Stimulated activated memory B cell treated with anti-CD40 and anti-IgM and Interleukin-4, amounts not matched to agents 10 μg/mL and 1 μg/mL and 100 μg/mL, for 72 hours (primary cell): ENCODE measurements at regions not wholly inside any gene's neighbourhood (a gene's known extent, or its start where the extent isn't known, plus 50 kb on each side); places are given as distances from the start of the nearest gene placed in this dataset.

ENCODE experiments used
- ATAC-seq: fragments of 150-1000 bp; cut with Tn5 transposase; 2 replicates; pipeline ENCODE4 v1.10.0; 2021
- H3K27ac Mint-ChIP-seq: one replicate; pipeline ENCODE4 v1.8.0; 2022; ENCODE audit warnings: mild to moderate bottlenecking, mixed read lengths
- H3K27me3 Mint-ChIP-seq: one replicate; pipeline ENCODE4 v1.8.0; 2022; ENCODE audit warnings: mixed read lengths
- H3K36me3 Mint-ChIP-seq: one replicate; pipeline ENCODE4 v1.8.0; 2022; ENCODE audit warnings: mixed read lengths
- H3K4me1 Mint-ChIP-seq: one replicate; pipeline ENCODE4 v1.8.0; 2022; ENCODE audit warnings: mixed read lengths
- H3K4me3 Mint-ChIP-seq: one replicate; pipeline ENCODE4 v1.8.0; 2022; ENCODE audit warnings: mild to moderate bottlenecking, moderate library complexity, mixed read lengths
- H3K9me3 Mint-ChIP-seq: one replicate; pipeline ENCODE4 v1.8.0; 2022; ENCODE audit warnings: mixed read lengths

DNA sequence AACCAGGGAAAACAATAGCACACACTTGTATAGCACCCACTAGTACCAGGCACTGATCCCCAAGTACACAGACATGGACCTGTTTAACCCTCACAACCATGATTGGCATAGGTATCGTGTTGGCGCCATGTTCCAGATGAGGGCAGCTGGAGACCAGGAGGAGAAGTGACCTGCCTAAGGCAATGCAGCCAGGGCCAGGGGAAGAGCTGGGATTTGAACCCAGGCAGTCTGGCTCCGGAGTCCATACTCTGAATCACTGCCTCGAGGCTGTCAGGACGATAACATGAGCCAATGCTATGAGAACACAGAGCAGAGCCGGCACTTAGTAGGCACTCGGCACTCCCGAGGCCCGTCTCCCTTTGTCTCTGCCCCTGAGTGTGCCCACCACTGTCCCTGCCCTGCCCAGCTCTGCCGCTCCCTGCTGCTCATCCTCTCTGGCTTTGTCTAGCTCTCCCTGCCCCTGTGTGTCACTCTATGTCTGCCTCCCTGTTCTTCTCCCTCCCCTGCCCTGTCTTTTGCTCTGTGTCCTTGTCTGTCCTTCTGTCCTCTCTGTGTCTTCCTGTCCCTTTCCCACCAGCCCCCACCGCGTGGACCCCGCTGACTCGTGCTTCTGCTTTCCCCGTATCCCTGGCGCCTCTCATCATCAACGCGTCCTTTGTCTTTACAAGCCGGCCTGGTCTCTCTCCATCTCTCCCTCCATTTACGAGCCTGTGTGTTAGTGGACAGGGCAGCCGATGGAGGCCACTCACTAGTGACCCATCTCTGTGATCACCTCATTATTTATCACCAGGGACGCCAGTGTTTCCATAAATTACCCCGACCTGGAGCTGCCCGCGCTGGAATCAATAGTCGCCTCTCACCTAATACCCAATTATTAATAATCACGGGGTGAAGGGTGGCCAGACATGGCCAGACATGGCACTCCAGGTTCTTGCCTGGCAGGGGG, 99.4 kb upstream of the MVB12B start:
- H3K27me3 Mint-ChIP-seq = peaks cover 76% of the 10 kb centered on the region
- peaks cover 6% of the 10 kb centered on the region for H3K4me1 Mint-ChIP-seq

GRCh38 chr9:126228111-126228780, 98.4 kb upstream of the MVB12B start:
- Mint-ChIP-seq H3K36me3 (no peaks in the 10 kb centered on the region), H3K4me1 (peaks cover 6% of the 10 kb centered on the region), H3K4me3 (no peak overlapping the region), H3K27me3 (peaks cover 78% of the 10 kb centered on the region), H3K27ac (no peak overlapping the region), H3K9me3 (no peaks in the 10 kb centered on the region)
- no peak for ATAC-seq

More for the DNA sequence above, 99.4 kb upstream of the MVB12B start:
- Mint-ChIP-seq H3K4me3 (no peak overlapping the region), H3K9me3 (no peaks in the 10 kb centered on the region), H3K36me3 (no peaks in the 10 kb centered on the region), H3K27ac (no peak overlapping the region)
- no peak for ATAC-seq

DNA sequence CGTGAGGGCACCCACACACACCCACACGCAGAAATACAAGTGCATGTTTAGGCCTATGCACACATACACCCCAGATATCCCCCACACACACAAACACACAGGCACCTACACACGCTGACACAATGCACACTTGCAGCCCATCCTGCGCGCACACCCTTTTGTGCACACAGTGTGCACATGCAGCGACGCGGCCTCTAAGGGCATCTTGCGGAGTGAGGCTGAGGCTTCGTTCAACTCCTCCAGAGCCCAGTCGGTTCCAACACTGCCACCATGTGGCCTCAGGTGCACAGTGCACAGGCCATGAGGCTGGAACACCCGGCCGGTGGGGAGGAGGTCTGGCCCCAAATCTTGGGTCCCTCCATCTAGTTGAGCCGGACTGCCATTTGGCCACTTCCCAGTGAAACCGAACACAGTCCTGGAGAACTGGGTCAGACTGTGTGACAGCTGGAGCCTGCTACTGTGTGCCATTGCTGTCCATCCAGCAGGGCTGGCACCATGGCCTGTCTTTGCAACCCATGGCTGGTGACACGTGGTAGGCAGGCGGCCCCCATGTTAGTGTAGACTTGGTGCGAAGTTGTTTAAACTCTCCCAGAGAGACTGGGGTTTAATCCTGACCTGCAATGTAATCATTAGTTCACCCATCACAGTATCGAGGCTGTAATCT, 97.7 kb upstream of the MVB12B start:
- H3K27me3 Mint-ChIP-seq = peaks cover 74% of the 10 kb centered on the region
- no peak overlapping the region for H3K4me3 Mint-ChIP-seq
- H3K4me1 Mint-ChIP-seq = peaks cover 6% of the 10 kb centered on the region
- no peak overlapping the region for H3K27ac Mint-ChIP-seq
- no peaks in the 10 kb centered on the region for H3K36me3 Mint-ChIP-seq
- peak; percentile 86 for ATAC-seq
- no peaks in the 10 kb centered on the region for H3K9me3 Mint-ChIP-seq

DNA sequence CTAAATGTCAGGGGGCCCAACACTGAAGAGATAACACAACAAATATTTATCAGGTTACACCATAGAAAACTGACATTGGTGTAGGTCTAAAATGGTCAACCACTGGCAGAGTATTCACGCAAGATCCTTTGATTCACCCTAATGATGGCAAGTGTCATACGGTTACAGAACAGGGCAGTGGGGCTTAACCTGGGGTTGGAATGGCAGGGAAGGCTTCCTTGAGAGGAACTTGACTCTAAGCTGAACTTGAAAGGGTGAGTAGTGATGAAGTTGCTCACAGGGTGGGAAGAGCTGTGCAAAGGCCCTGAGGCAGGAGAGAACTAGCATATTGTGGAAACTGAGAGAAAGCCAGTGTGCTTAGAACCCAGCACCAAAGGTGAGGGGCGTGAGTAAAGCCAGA, 97.1 kb upstream of the MVB12B start:
- peaks cover 68% of the 10 kb centered on the region for H3K27me3 Mint-ChIP-seq
- H3K36me3 Mint-ChIP-seq = no peaks in the 10 kb centered on the region
- no peaks in the 10 kb centered on the region for H3K9me3 Mint-ChIP-seq
- H3K27ac Mint-ChIP-seq = no peak overlapping the region
- peaks cover 6% of the 10 kb centered on the region for H3K4me1 Mint-ChIP-seq
- no peak for ATAC-seq
- no peak overlapping the region for H3K4me3 Mint-ChIP-seq

GRCh38 chr9:126230692-126231091, 95.9 kb upstream of the MVB12B start:
- peaks cover 57% of the 10 kb centered on the region for H3K27me3 Mint-ChIP-seq
- H3K9me3 Mint-ChIP-seq = no peaks in the 10 kb centered on the region
- no peak overlapping the region for H3K4me3 Mint-ChIP-seq
- H3K27ac Mint-ChIP-seq = no peak overlapping the region
- H3K4me1 Mint-ChIP-seq = peaks cover 6% of the 10 kb centered on the region
- ATAC-seq = no peak
- no peaks in the 10 kb centered on the region for H3K36me3 Mint-ChIP-seq

DNA sequence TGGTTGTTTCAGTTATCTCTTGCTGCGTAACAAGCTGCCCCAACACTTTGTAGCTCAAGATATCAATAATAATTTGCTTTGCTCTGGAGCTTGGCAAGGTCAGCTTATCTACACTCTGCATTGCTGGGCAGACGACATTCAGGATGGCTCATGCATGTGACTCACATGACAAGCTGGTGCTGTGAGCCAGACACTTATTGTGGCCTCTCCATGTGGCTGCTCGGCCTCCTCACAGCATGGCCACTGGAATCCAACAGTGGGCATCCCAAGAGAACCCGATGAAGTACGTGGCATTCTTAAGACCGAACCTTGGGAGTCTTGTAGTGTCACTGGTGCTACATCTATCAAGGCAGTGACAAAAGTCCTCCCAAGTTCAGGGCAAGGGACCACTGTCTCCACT, 94.2 kb upstream of the MVB12B start:
- H3K36me3 Mint-ChIP-seq = no peaks in the 10 kb centered on the region
- no peak overlapping the region for H3K4me3 Mint-ChIP-seq
- peaks cover 39% of the 10 kb centered on the region for H3K27me3 Mint-ChIP-seq
- H3K9me3 Mint-ChIP-seq = no peaks in the 10 kb centered on the region
- no peak overlapping the region for H3K27ac Mint-ChIP-seq
- peaks cover 6% of the 10 kb centered on the region for H3K4me1 Mint-ChIP-seq
- no peak for ATAC-seq

DNA sequence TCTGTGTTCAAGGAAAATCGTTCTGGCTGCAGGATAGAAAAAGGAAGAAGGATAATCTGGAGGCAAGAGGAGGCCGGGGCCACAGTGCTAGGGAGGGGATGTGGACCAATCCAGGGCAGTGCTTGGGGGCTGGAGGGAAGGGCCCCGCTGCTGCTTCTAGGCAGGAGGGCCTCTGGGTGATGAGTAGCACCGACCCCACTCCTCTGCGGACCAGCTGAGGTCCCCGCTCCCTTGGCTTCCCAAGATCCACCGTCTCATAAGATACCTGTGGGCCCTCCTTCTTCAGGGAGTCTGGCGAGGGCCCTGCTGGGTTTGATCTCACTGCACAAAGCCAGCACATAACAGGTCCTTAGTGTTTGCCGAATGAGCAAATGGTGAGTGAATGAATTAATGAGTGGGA, 93.5 kb upstream of the MVB12B start:
- peaks cover 6% of the 10 kb centered on the region for H3K4me1 Mint-ChIP-seq
- H3K27ac Mint-ChIP-seq = no peak overlapping the region
- H3K36me3 Mint-ChIP-seq = no peaks in the 10 kb centered on the region
- no peak for ATAC-seq
- H3K27me3 Mint-ChIP-seq = peaks cover 32% of the 10 kb centered on the region
- no peak overlapping the region for H3K4me3 Mint-ChIP-seq
- peaks cover 2% of the 10 kb centered on the region for H3K9me3 Mint-ChIP-seq

DNA sequence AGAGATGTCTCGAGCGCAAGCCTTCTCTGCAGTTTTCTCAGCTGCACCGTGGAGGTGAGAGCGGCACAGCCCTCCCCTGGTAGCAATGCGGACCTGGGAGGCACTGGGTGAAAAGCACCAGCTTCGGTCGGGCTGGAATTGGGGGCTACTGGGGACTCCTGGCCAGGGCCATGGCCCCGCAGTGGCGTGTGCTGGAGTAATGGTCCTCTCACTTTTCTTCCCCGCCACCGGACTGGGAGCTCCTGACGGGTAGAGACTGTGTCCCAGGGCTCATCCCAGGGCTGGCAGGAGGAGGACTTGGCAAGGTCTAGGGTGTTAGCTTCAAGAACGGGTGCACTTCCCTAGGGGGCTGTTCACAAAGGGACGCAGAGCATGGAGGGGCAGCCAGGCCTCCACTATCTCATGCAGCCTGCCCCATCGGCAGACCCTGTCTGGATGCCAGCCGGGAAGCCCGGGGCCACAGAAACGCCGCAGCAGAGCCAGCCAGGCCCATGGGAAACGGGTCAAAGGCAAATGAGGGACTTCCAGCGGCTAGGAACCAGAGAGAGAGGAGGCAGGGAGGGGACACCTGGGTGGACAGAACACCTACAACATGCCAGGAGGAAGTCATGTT, 92.6 kb upstream of the MVB12B start:
- H3K27ac Mint-ChIP-seq = no peak overlapping the region
- H3K4me3 Mint-ChIP-seq = no peak overlapping the region
- no peak for ATAC-seq

GRCh38 chr9:126234681-126235335, 91.8 kb upstream of the MVB12B start:
- Mint-ChIP-seq H3K27me3 (peaks cover 15% of the 10 kb centered on the region), H3K36me3 (no peaks in the 10 kb centered on the region), H3K4me3 (no peak overlapping the region), H3K27ac (no peak overlapping the region), H3K9me3 (peaks cover 4% of the 10 kb centered on the region), H3K4me1 (no peaks in the 10 kb centered on the region)
- no peak for ATAC-seq

More for the DNA sequence above, 92.6 kb upstream of the MVB12B start:
- H3K9me3 Mint-ChIP-seq = peaks cover 4% of the 10 kb centered on the region
- no peaks in the 10 kb centered on the region for H3K36me3 Mint-ChIP-seq
- peaks cover under 1% of the 10 kb centered on the region for H3K4me1 Mint-ChIP-seq
- peaks cover 23% of the 10 kb centered on the region for H3K27me3 Mint-ChIP-seq

GRCh38 chr9:126235336-126236243, 91.0 kb upstream of the MVB12B start:
- Mint-ChIP-seq H3K27me3 (peaks cover 12% of the 10 kb centered on the region), H3K4me1 (peaks cover 8% of the 10 kb centered on the region), H3K36me3 (no peaks in the 10 kb centered on the region), H3K9me3 (peaks cover 10% of the 10 kb centered on the region), H3K27ac (no peak overlapping the region), H3K4me3 (no peak overlapping the region)
- no peak for ATAC-seq

DNA sequence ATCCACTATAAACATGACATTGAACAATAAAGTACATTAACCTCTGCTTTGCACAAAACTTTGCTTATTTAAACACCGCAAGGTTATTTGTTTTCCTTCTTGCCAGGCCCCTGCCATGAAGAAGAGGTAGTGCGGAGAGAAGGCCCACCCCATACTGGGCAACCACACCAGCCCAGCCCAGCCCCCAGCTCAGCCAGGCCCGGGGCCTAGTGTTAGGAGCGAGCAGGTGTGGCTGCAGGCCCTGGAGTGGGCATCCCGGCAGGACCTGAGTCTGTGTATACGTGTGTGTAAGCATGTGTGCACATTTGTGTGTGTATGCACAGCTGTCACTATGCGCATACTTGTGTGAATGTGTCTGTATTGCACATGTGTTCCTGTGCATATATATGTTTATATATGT, 90.4 kb upstream of the MVB12B start:
- H3K27ac Mint-ChIP-seq = no peak overlapping the region
- H3K4me3 Mint-ChIP-seq = no peak overlapping the region
- ATAC-seq = no peak
- peaks cover 10% of the 10 kb centered on the region for H3K9me3 Mint-ChIP-seq
- peaks cover 12% of the 10 kb centered on the region for H3K27me3 Mint-ChIP-seq
- H3K36me3 Mint-ChIP-seq = no peaks in the 10 kb centered on the region
- H3K4me1 Mint-ChIP-seq = peaks cover 12% of the 10 kb centered on the region

DNA sequence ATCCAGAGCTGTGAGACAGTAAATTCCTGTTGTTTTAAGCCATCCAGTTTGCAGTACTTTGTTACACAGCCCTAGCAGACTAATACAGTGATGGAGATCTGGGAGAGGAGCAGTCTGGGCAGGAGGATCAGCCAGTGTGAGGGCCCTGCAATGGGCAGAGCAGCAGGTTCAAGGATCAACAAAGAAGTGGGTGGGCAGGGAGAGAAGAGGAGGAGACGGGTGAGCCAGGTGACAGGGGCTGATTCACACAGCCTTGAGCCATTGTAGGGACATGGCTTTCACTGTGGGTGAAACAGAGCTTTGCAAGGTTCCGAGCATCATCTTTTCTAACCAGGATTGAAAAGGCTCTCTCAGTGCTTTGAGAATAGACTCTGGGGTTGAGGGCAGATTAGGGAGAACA, 88.2 kb upstream of the MVB12B start:
- Mint-ChIP-seq H3K9me3 (peaks cover 12% of the 10 kb centered on the region), H3K27me3 (peaks cover under 1% of the 10 kb centered on the region), H3K36me3 (no peaks in the 10 kb centered on the region), H3K27ac (no peak overlapping the region), H3K4me3 (no peak overlapping the region), H3K4me1 (peaks cover 12% of the 10 kb centered on the region)
- no peak for ATAC-seq

DNA sequence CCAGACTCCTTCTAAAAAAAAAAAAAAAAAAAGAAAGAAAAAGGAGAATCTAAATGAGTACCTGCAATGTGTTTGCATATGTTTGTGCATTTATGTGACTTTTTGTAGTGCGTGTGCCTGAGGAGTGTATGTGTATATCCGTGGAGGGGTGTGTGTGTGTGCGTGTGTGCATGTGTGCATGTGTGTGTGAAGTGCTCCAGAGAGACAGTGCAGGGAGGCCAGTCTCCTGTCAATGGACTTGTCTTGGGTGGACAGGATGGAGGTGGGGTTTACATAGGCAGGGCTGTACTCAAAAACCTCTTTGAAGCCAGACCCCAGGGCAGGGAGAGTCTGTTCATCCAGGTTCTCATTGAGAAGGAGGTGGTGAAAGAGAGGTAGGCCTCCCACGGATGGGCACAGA, 87.1 kb upstream of the MVB12B start:
- peaks cover 12% of the 10 kb centered on the region for H3K4me1 Mint-ChIP-seq
- H3K27me3 Mint-ChIP-seq = peaks cover 2% of the 10 kb centered on the region
- H3K4me3 Mint-ChIP-seq = no peak overlapping the region
- ATAC-seq = no peak
- H3K9me3 Mint-ChIP-seq = peaks cover 16% of the 10 kb centered on the region
- no peaks in the 10 kb centered on the region for H3K36me3 Mint-ChIP-seq
- no peak overlapping the region for H3K27ac Mint-ChIP-seq

GRCh38 chr9:126240835-126241234, 85.8 kb upstream of the MVB12B start:
- ATAC-seq = peak; percentile 47
- H3K27me3 Mint-ChIP-seq = peaks cover 13% of the 10 kb centered on the region
- no peak overlapping the region for H3K4me3 Mint-ChIP-seq

More at GRCh38 chr9:126240835-126241234, 85.8 kb upstream of the MVB12B start:
- Mint-ChIP-seq H3K36me3 (no peaks in the 10 kb centered on the region), H3K27ac (no peak overlapping the region), H3K9me3 (peaks cover 22% of the 10 kb centered on the region), H3K4me1 (peaks cover 12% of the 10 kb centered on the region)
